ENCODE measurements at regions not wholly inside any gene's neighbourhood (a gene's known extent, or its start where the extent isn't known, plus 50 kb on each side); places are given as distances from the start of the nearest gene placed in this dataset.
"Not testable (repeated sequence)": the region's sequence is repeated elsewhere in the genome, so short reads cannot be mapped to it uniquely, and the experiment has no call there.

GRCh38 chr21:27953340-27954045, 986.6 kb upstream of the ADAMTS5 start:
- intact Hi-C loops (cut with DNase I; ENCODE audit: low total_unique reads), result no loop called here
- WGBS, 5 donors, result 69 to 86% (median 85%) methylated on average over 4 of the region's 4 CpGs
- TF ChIP-seq POLR2A (IDR thresholded peaks at IDR 0.05) (no peak), CTCF (IDR thresholded peaks at IDR 0.05) (no peak), POLR2AphosphoS5 (IDR thresholded peaks at IDR 0.05) (no peak), EP300 (IDR thresholded peaks at IDR 0.05) (no peak)
- Histone ChIP-seq H3K36me3 (no peaks in the 10 kb centered on the region), H3K27ac (no peak overlapping the region), H3K4me1 (no peaks in the 10 kb centered on the region), H3K4me3 (no peak overlapping the region), H3K27me3 (no peaks in the 10 kb centered on the region), H3K9me3 (no peaks in the 10 kb centered on the region)
- DNase-seq, result peak in 1 of 2 donors; percentile 4

GRCh38 chr21:27949093-27949492, 982.2 kb upstream of the ADAMTS5 start:
- H3K36me3 ChIP-seq; H3K4me3 ChIP-seq; DNase-seq; intact Hi-C loops (cut with DNase I; ENCODE audit: low total_unique reads); H3K9me3 ChIP-seq; H3K4me1 ChIP-seq; H3K27me3 ChIP-seq: not testable (repeated sequence)
- 67 to 77% (median 73%) methylated on average over 5 of the region's 5 CpGs for WGBS, 5 donors
- H3K27ac ChIP-seq, result peak overlapping the region in 1 of 5 donors; percentile 20

GRCh38 chr21:27930108-27930767, 963.4 kb upstream of the ADAMTS5 start:
- intact Hi-C loops (cut with DNase I; ENCODE audit: low total_unique reads); DNase-seq; H3K27me3 ChIP-seq; H3K27ac ChIP-seq; H3K4me1 ChIP-seq; H3K9me3 ChIP-seq; H3K4me3 ChIP-seq; H3K36me3 ChIP-seq: not testable (repeated sequence)
- 71 to 91% (median 87%) methylated on average over 1 of the region's 1 CpG; no CpG with 5 or more reads in 1 of the 5 donors for WGBS, 5 donors

- intact Hi-C loops (cut with DNase I; ENCODE audit: low total_unique reads); H3K9me3 ChIP-seq; DNase-seq; H3K27ac ChIP-seq; H3K4me3 ChIP-seq; H3K4me1 ChIP-seq; H3K36me3 ChIP-seq; H3K27me3 ChIP-seq: not testable (repeated sequence)
- WGBS, 5 donors, result 79 to 97% (median 91%) methylated on average over 4 of the region's 4 CpGs
These were observed 962.3 kb upstream of the ADAMTS5 start for GRCh38 chr21:27929179-27929578.

GRCh38 chr21:27928534-27929115, 961.7 kb upstream of the ADAMTS5 start:
- DNase-seq, result peak in 1 of 2 donors; percentile 15
- H3K4me3 ChIP-seq; H3K4me1 ChIP-seq; H3K9me3 ChIP-seq; intact Hi-C loops (cut with DNase I; ENCODE audit: low total_unique reads); H3K27ac ChIP-seq; H3K27me3 ChIP-seq; H3K36me3 ChIP-seq: not testable (repeated sequence)
- 73 to 85% (median 81%) methylated on average over 3 of the region's 3 CpGs for WGBS, 5 donors

GRCh38 chr21:27921421-27921820, 954.5 kb upstream of the ADAMTS5 start:
- H3K36me3 ChIP-seq; H3K4me1 ChIP-seq; H3K4me3 ChIP-seq; intact Hi-C loops (cut with DNase I; ENCODE audit: low total_unique reads); H3K27me3 ChIP-seq; H3K9me3 ChIP-seq; H3K27ac ChIP-seq; DNase-seq: not testable (repeated sequence)
- 6 to 96% (median 56%) methylated on average over 1 of the region's 1 CpG for WGBS, 5 donors

- H3K4me1 ChIP-seq; H3K27ac ChIP-seq; intact Hi-C loops (cut with DNase I; ENCODE audit: low total_unique reads); H3K9me3 ChIP-seq; H3K4me3 ChIP-seq; H3K36me3 ChIP-seq; H3K27me3 ChIP-seq; DNase-seq: not testable (repeated sequence)
These were observed 951.1 kb upstream of the ADAMTS5 start for GRCh38 chr21:27917966-27918365.

GRCh38 chr21:27916326-27916725, 949.4 kb upstream of the ADAMTS5 start:
- DNase-seq; H3K4me1 ChIP-seq; H3K9me3 ChIP-seq; H3K4me3 ChIP-seq; intact Hi-C loops (cut with DNase I; ENCODE audit: low total_unique reads); H3K27ac ChIP-seq; H3K36me3 ChIP-seq; H3K27me3 ChIP-seq: not testable (repeated sequence)
- WGBS, 5 donors, result 88 to 93% (median 91%) methylated on average over 2 of the region's 2 CpGs

GRCh38 chr21:27912133-27912532, 945.2 kb upstream of the ADAMTS5 start:
- H3K9me3 ChIP-seq; H3K4me3 ChIP-seq; H3K4me1 ChIP-seq; DNase-seq; H3K27me3 ChIP-seq; intact Hi-C loops (cut with DNase I; ENCODE audit: low total_unique reads); H3K27ac ChIP-seq; H3K36me3 ChIP-seq: not testable (repeated sequence)
- WGBS, 5 donors, result 79 to 98% (median 92%) methylated on average over 2 of the region's 2 CpGs

GRCh38 chr21:27909487-27909886, 942.6 kb upstream of the ADAMTS5 start:
- H3K9me3 ChIP-seq; intact Hi-C loops (cut with DNase I; ENCODE audit: low total_unique reads); H3K36me3 ChIP-seq; DNase-seq; H3K4me1 ChIP-seq; H3K27me3 ChIP-seq; H3K4me3 ChIP-seq; H3K27ac ChIP-seq: not testable (repeated sequence)

GRCh38 chr21:27908816-27909215, 941.9 kb upstream of the ADAMTS5 start:
- H3K27me3 ChIP-seq; DNase-seq; H3K36me3 ChIP-seq; H3K9me3 ChIP-seq; H3K4me3 ChIP-seq; intact Hi-C loops (cut with DNase I; ENCODE audit: low total_unique reads); H3K4me1 ChIP-seq; H3K27ac ChIP-seq: not testable (repeated sequence)
- 88 to 95% (median 92%) methylated on average over 4 of the region's 4 CpGs for WGBS, 5 donors
